Mucosa of gallbladder (tissue), 1 donor: ENCODE measurements at regions not wholly inside any gene's neighbourhood (a gene's known extent, or its start where the extent isn't known, plus 50 kb on each side); places are given as distances from the start of the nearest gene placed in this dataset.

Source experiments
- DNase-seq: peaks from one replicate; pipeline ENCODE4 v3.0.0-alpha.2; 2020; ENCODE audit warnings: low spot score
- donor health status: DM: no; HTN: no; CAD: no.

- no peak for DNase-seq
Observed at GRCh38 chr17:77684803-77685798, 273.4 kb upstream of the TNRC6C start.

GRCh38 chr17:77685881-77686486, 272.5 kb upstream of the TNRC6C start:
- DNase-seq, result no peak

GRCh38 chr17:77686903-77687302, 271.6 kb upstream of the TNRC6C start:
- no peak for DNase-seq

- DNase-seq, result no peak
Observed at GRCh38 chr17:77687417-77687816, 271.1 kb upstream of the TNRC6C start.

- no peak for DNase-seq
Observed at GRCh38 chr17:77687921-77688320, 270.6 kb upstream of the TNRC6C start.

- DNase-seq, result no peak
Observed at GRCh38 chr17:77688369-77688768, 270.1 kb upstream of the TNRC6C start.

- DNase-seq, result no peak
Observed at GRCh38 chr17:77690271-77691161, 268.0 kb upstream of the TNRC6C start.

- DNase-seq, result no peak
Observed at GRCh38 chr17:77691216-77692085, 267.1 kb upstream of the TNRC6C start.

GRCh38 chr17:77692571-77693161, 265.8 kb upstream of the TNRC6C start:
- DNase-seq, result no peak

GRCh38 chr17:77693301-77693700, 265.2 kb upstream of the TNRC6C start:
- DNase-seq, result no peak

GRCh38 chr17:77693776-77694175, 264.7 kb upstream of the TNRC6C start:
- DNase-seq, result no peak

GRCh38 chr17:77694391-77695363, 263.8 kb upstream of the TNRC6C start:
- DNase-seq, result no peak

GRCh38 chr17:77695386-77695785, 263.1 kb upstream of the TNRC6C start:
- no peak for DNase-seq

GRCh38 chr17:77696151-77696720, 262.3 kb upstream of the TNRC6C start:
- DNase-seq, result no peak

- DNase-seq, result no peak
Observed at GRCh38 chr17:77696721-77697460, 261.6 kb upstream of the TNRC6C start.

- DNase-seq, result no peak
Observed at GRCh38 chr17:77697480-77698400, 260.8 kb upstream of the TNRC6C start.

GRCh38 chr17:77698903-77699623, 259.4 kb upstream of the TNRC6C start:
- DNase-seq, result no peak
